Brain pericyte (primary cell): ENCODE measurements at regions not wholly inside any gene's neighbourhood (a gene's known extent, or its start where the extent isn't known, plus 50 kb on each side); places are given as distances from the start of the nearest gene placed in this dataset.

Experiments
- DNase-seq: peaks from one replicate; pipeline ENCODE4 v3.0.0-alpha.2; 2012; ENCODE audit warnings: low read depth, low spot score

GRCh38 chr14:39998114-39998513 is 565.9 kb upstream of the FBXO33 start:
- DNase-seq = no peak

DNA sequence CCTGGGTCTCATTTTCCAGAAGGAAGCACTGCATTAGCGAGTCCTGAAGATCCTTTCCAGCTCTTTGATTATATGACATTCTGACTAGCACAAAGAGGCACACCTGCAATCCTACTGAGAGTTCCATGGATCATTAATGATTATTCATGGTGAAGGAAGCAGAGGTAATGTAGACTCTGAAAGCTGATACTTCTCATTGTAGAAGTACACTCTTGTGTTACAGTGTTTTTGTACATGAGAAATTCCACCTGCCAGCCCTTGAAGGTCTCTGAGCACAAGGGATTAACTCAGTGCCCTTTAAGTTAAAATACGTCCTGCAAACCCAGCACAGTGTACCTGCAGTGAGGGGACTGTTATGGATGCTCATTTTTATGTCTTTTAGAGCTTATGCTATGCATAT is 558.8 kb upstream of the FBXO33 start:
- DNase-seq = no peak

DNA sequence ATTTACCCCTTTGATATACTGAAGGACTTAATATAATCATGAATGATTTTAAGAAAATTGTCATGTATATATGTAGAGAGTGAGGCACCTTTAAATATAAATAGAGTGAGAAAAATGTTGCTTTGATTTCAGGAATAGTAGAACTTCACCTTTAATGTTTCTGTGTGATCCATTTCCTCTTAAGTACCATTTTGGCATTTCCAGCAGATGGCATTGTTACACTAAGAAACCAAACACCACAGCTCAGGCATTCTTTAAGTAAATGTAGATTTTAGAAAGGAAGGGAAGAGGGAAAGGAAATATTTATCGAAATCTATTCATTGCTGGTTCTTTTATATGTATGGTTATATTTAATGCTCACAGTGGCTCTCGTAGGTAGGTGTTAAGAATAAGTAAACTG is 556.7 kb upstream of the FBXO33 start:
- DNase-seq = no peak

GRCh38 chr14:39984323-39984722 is 552.1 kb upstream of the FBXO33 start:
- no peak for DNase-seq

GRCh38 chr14:39977198-39977597 is 545.0 kb upstream of the FBXO33 start:
- no peak for DNase-seq

DNA sequence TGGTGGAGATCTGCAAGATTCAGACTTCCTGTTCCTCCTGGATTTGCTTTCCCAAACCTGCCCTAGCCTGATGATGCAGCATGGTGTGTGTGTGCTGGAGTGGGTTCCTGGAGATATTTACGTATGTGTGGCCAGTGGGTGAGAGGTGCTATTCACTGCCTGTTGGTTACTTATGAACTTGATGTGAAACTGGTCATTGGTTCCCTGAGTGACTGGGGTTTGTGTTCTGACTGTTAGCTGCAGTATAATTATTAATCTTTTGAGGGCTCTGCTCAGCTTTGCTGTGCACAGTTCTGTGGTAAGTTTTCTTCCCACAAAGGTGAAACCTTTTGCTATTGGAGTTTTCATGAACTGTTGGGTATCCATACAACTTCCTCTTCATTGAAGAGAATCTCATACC is 541.8 kb upstream of the FBXO33 start:
- DNase-seq = no peak

GRCh38 chr14:39972704-39973103 is 540.5 kb upstream of the FBXO33 start:
- DNase-seq = no peak

DNA sequence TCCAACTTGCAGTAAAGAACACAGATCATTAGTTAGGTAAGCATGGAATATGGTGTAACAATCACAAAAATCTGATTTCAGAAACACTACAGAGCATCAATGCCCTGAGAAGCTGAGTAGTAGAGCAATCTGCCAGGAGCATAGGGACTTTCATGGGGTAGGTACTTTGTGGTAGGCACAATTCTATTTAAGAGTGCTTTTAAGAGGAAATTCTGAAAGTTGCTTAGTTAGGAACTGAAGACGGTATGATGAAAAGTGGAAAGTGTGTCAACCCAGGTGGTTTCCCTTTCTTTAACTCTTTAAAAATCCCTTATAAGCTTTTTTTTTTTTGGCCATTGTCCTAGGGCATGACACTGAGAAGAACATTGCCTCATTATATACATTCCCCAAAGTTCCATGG is 535.7 kb upstream of the FBXO33 start:
- DNase-seq = no peak

- no peak for DNase-seq
Measured at GRCh38 chr14:39957987-39958386, 525.8 kb upstream of the FBXO33 start.

- DNase-seq = no peak
Measured at GRCh38 chr14:39957290-39957689, 525.1 kb upstream of the FBXO33 start.

- no peak for DNase-seq
Measured at GRCh38 chr14:39956372-39956771, 524.1 kb upstream of the FBXO33 start.

DNA sequence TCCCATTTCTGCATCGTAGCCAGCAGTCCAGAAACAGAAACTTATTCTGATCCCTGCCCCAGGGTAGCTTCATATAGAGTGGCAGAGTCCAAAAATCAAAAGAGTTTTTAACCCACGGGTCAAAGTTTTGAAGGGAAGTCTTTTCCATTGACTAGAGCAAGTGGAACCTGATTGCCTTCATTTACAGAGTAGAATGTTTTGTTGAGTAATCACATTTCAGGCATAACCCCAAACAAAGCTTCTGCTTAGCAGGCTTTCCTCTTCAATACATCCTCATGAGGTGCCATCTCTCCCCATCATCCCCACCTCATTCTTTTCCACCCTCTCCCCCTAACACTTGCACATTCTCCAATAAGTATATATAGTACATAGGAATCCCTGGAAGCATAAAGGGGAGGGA is 516.0 kb upstream of the FBXO33 start:
- no peak for DNase-seq

DNA sequence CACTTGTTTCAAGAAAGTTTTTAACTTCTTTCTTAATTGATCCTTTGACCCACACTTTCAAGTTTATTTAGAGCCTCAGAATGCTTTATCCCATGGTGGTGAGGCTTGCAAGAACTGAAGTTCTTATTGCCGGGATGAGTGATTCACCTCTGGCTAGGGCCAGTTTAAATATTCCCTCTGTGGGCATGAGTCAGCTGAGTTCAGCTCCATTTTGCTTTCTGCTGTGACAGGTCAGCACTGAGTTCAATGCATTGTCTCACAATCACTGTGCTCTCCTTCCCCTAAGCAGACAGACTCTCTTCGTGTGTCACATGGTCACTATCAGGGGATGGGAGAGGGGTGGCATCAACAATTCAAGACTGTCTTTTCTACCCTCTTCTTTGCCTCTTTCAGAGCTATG is 514.6 kb upstream of the FBXO33 start:
- no peak for DNase-seq

DNA sequence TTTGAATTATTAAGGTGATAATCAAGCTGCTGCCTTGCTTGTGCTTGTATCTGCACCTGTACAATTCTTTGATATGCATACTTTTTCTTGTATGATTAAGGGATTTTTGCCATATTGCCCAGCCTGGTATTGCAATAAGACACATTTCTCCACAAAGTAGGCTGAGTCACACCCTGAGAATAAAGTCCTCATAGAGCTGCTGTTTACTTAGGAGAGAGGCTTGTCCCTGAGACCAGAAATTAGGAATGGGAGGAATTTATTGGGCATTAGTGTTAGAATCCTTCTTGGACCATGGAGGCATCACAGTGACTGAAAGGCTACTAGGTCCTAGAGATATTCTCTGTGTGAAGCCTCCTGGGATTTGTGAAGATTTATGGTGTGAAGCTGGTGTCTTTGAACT is 506.8 kb upstream of the FBXO33 start:
- DNase-seq = no peak

DNA sequence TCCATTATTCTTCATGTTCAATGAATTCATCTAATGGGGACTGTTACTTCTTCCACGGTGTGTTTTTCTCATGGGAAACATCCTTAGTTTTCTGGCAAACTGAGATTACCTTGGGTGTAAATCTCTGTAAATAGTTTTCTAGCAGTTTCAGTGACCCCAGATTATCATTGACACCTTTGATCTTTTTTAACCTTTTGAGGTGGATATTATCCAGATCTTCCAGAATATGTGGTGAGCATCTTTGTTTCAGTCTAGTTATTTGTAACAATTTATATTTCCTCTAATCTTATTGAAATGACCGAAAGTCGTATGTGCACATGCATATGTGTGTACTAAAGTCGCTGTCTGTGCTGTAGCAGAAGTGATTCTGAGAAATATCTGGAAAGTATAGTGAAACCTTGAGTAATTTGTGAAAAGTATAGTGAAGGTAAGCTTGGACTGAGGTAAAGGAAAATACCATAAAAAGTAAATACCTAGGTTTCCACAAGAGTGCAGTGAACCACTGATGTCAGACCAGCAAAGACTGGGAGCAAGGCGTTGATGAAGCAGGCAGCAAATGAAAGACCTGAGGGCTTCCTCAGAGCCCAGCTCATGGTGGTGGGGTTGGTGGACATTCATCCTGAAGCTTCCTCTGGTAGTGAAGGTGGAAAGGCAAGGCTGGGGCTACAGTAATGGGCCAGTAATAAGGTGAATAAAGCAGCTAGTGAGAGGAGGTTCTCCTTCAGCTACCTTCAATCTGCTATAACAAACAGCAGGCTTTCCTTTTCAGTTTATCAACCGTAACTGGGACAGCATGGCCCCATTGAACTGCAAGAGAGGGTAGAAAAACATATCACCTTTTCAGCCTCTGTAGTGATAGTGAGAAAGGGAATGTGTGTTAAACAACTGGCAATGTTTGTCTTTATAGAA is 480.2 kb upstream of the FBXO33 start:
- no peak for DNase-seq

GRCh38 chr14:39897657-39898056 is 465.4 kb upstream of the FBXO33 start:
- no peak for DNase-seq

DNA sequence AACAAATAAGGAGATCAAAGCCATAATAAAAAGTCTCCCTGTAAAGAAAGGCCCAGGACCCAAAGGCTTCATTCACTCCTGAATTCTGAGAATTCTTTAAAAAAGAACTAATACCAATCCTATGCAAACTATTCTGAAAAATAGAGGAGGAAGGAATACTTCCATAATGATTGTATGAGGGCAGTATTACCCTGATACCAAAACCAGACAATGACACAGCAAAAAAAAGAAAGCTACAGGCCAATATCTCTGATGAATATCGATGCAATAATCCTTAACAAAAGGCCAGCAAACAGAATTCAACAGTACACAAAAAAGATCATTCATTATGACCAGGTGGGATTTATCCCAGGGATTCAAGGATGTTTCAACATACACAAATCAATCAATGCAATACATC is 457.8 kb upstream of the FBXO33 start:
- DNase-seq = no peak

DNA sequence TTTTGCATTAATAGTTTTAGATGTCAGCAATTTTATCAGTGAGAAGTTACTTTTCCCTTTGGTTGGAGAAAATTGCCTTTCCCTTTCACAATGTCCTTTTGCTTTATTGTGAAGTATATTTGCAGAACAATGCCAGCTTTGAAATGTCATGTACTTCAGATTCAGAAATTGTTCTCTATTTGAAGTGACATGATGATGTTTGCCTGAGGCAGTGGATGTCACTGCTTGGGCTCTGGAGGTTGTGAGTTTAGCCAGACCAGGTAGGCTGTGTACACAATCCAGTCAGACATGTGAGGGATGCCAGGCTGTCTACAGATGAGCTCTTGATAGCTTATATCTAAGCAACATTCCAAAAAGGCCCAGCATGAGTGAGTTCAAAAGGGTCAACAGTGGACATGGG is 451.9 kb upstream of the FBXO33 start:
- DNase-seq = no peak

DNA sequence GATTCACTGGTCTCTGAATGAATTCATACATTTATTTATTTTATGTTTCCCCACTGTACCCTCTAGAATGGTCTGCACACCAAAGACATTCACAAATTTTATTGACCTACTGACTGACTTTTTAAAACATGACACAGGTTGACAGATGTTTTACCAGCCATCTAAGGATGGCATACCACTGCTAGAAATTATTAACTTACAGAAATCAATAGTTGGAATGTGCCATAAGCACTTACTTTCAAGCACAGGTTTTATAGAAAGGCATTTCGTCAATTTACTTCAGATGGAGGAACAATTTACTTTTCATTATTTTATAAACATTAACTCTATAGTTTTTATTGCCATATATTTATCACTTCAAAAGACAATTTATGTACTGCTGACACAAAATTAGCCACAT is 448.7 kb upstream of the FBXO33 start:
- no peak for DNase-seq

DNA sequence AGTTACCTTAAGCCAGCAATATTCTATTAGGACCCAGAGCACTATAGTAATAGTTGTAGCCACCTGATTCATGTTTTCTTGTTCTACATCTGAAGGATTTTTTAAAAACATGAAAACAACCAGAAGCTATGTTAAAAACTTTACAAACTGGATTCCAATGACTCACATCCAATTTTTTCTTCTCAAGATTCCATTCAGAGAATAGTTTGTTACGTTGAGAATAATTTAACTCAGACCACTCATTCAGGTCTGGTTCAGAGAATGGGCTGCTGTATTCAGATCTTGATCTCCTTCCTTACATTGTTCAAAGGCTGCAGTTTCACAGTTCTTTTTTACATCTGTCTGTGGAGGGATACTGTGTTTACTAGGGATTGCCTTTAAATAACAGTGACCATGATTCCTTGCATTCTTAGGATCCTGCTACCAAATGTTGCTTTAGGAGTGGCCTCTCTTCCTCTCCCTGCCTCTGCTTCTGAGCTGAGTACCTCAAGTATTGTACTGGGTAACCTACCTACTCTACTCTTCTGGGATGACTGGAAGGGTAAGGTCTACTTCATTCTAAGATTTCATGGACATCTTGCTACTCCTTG is 448.0 kb upstream of the FBXO33 start:
- no peak for DNase-seq

DNA sequence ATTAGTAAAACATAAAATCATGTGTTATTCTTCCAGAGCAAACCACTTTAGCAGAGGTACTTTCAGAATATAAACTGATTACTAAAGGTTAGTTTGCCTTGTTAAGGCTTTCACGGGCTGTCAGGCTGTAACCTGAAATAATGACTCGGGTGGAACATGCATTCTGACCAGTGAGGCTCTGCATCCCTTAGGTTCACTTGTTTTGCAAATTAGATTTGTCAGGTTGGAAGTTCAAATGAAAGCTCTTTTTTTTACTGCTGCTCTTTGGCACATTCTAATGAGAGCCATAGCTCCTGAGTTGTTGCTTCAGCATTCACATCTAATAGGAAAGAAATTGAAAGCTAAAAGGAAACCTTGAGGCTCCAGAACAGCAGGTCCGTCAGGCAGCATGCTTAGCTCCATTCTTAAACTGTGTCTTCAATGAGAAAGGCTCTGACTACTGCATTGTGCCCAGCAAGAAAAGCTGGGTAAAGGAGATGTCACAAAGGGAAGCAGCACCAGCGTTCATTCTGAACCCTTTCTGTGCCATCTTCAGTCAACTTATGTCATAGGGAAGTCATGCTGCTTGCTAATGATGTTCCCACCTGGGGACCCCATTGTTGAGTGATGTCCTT is 445.5 kb upstream of the FBXO33 start:
- no peak for DNase-seq

GRCh38 chr14:39876916-39877315 is 444.7 kb upstream of the FBXO33 start:
- DNase-seq = no peak

GRCh38 chr14:39875028-39875427 is 442.8 kb upstream of the FBXO33 start:
- no peak for DNase-seq
